HG03103 (cell line): ENCODE measurements at regions not wholly inside any gene's neighbourhood (a gene's known extent, or its start where the extent isn't known, plus 50 kb on each side); places are given as distances from the start of the nearest gene placed in this dataset.

ENCODE experiments used
- ATAC-seq: cut with Tn5 transposase; IDR thresholded peaks from one replicate; pipeline ENCODE4 v1.9.1; 2021; ENCODE audit warnings: low read depth; ENCODE audit not compliant: unreplicated experiment

DNA sequence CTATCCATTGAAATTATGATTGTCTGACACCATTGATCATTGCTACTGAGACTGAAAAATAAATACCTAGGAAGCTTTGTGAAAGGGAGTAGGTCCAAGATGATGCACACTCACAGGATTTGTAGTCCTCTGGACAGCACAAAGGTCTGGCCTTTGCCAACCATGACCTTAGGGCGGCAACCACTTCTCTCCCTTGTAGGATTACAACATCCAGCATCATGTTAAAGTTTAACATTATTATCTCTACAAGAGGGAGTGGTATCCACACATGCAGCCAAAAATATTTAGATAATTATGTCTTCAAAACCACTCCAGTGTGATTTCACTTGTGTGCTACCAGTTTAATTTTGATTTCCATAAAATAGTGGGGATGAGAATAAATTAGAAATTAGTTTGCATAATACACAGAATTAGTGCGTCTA is 51.1 kb upstream of the NHSL1 start:
- ATAC-seq, result no peak

GRCh38 chr6:138554146-138554545 is 54.9 kb upstream of the NHSL1 start:
- ATAC-seq, result no peak

DNA sequence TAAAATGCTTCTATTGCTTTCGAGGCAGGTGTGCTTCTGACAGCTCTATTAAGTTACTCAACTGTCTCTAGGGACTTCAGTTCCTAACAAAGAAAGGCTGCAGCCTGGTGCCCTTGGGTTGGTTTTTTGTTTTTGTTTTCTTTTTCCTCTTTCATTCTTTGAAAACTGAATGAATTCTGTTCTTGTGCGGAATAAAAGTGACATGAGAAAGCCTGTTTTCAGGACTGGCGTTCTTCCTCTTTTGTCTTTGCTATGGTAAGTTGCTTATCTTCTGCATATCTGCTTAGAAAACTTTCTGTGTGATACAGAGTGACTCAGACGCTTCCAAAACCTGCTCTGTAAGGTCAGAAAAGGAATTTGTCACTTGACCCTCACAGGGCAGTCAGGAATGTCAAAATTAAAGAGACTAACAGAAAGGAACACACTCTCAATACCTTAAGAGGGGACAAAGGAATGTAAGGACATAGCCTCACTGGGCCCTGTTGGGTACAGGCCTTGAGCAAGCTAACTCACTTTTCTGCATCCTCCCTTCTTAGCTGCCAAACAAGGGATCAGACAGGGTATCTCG is 56.2 kb upstream of the NHSL1 start:
- ATAC-seq, result no peak

DNA sequence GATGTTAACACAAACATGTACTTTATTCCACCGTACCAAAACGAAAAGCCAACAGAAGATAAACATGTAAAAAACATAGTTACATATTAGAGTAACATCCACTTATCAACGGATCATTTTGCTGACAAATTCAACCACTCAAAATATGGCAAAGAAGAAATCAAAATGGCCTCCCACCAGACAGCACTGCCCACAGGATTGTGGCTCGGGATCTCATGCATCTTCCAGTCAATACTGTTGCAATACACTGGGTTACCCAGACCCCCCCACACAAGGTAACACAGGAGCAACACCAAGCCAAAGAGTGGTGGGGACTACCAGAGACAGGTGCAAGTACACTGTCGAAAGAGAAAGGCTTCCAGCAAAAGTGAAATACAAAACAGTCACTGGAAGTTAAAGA is 57.9 kb upstream of the NHSL1 start:
- ATAC-seq, result no peak

GRCh38 chr6:138559143-138559542 is 59.8 kb upstream of the NHSL1 start:
- ATAC-seq, result no peak

DNA sequence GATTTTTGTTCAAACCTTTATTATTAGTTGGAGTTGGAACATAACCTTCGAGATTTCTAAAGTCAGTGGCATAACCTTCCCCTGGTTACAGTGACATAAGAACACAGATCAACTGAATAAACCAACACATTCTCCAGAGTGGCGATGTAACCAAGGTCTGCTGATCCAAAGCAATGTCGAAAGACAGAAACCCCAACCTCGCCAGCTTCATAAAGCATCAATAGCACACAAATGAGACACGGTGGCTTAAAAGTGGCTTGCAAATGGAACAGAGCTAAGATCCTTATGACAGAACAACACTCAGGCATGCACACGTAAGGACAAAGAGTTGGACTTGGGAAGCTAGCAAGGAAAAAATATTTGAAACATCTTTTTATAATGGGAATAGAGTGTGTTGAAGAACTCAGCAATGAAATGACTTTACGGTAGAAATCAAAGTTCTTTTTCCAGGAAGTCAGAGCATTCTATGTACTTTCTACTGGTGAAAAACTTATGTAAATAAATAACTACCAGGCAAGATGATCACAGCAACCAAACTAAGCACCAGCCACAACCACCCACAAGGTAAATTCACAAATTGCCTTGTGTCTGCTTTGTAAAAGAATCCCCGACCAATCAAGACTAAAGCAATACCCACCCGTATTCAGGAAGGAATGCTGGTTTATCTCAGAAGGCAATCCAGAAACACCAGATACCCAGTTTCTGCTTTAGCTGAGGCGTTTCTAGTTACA is 61.0 kb upstream of the NHSL1 start:
- no peak for ATAC-seq

DNA sequence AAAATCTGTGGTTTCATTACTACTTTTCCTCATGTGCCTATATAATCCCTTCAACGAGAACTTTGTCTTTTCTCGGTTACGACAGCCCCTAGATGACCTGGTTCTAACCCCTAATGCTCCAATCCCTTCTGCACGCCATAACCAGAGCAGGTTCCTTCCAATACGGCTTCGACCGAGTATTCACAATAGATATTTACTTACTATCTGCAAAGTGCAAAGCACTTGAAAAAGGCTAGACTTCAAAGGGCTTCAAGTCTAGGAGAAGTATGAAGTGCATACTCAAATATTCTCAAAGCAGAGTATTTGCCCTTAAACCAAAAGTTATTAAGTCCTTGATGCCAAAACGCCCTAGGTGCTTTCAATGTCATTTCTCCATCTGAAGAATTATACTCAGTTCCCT is 63.4 kb upstream of the NHSL1 start:
- no peak for ATAC-seq

- no peak for ATAC-seq
Measured at GRCh38 chr6:138563231-138563630, 63.9 kb upstream of the NHSL1 start.

DNA sequence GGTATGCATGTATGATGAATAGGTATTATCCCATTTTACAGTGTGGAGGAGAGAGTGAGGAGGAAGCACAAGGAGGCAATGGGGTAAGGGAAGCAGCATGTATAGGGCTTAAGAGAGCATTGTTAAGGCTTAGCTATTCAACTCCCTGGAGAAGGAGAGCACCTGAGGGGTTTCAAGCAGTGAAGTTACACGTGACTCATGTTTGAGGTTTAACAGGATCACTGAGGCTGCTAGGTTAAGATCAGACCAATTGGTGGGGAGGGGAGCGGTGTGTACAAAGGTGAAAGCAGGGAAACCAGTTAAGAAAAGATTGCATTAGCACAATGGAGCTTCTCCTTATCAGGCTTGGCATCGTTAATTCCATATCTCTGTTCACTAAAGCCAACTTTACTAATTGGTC is 64.4 kb upstream of the NHSL1 start:
- no peak for ATAC-seq

DNA sequence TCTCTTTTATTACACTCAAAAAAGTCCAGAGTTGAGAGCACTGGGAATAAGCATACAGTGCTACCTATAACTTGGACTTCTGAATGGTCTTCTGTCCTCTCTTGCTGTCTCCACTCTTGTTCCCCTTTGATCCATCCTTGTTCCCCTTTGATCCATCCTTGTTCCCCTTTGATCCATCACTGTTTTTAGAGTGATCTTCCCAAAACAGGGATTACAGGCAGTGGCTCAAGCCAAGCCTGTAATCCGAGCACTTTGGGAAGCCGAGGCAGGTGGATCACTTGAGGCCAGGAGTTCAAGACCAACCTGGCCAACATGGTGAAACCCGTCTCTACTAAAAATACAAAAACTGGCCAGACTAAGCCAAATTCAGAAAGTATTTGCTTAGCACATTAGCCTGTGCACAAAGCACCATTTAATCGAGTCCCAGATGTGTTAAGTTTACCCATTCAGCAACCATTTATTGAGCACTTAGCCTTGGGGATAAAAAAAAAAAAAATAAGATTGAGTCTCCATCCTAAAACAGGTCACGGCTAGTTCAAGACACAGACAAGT is 65.0 kb upstream of the NHSL1 start:
- no peak for ATAC-seq

- no peak for ATAC-seq
Measured at GRCh38 chr6:138567052-138567451, 67.8 kb upstream of the NHSL1 start.

DNA sequence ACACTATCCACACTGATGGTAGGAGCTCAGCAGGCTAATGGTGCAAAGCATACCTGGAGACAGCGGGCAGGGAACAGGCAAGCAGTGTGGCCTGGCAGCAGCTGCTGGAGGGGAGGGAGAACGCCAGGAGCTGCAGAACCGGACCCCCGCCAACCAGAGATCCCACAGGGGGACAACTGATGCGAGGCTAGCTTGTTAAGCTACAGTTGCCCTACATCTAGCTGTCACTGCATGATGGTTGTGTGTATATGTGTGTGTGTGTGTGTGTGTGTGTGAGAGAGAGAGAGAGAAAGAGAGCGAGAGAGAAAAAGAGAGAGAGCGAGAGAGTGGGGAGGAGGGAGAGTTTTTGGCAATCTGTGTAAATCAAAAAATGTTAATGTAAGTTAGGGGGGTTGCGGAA is 69.7 kb upstream of the NHSL1 start:
- ATAC-seq, result no peak

- ATAC-seq, result no peak
Measured at GRCh38 chr6:138569554-138569953, 70.3 kb upstream of the NHSL1 start.

DNA sequence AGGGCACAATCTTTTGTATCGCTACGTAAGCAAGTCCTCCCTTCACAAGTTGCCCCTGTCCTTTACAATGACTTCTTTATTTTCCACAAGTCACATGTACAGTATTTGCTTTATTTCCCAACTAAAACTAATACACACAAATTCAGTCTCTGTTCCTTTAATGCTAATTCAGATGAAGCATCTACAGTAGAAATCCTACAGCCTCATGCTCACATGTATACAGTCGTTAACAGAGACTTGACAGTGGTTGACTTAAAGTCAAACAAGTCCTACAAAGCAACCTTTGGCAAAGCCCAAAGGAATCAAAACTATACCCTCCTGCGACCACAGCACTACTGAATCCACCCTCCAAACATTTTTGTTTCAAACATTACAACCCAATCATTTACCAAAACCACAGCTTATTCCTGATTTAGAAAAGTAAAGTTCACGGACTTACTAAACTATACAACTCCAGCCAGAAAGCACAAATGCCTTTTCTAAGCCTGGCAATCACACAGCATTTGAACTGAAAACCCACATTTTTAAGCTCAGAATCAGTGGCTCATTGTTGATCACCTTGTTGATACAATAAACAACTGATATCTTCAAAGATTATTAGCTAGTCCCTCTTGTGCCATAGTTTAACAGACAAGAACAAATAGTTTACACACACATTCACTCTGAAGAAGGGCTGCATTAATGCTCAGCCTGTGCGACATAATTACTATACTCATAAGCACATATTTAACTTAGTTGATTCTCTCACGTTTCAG is 70.9 kb upstream of the NHSL1 start:
- no peak for ATAC-seq

DNA sequence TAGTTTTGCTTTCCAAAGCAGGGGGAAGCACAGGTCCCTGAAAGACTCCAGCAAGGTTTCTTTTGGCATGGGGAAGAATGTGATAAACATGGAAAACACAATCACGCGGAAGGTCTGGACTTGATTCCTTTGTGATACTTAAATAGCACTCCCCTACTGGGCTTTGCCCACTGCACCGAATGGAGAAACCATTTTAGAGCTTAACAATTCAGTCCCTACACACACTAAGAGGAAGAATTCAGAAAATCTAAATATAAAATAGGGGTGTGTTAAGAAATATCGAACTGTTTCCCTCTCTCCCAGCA is 71.4 kb upstream of the NHSL1 start:
- no peak for ATAC-seq

GRCh38 chr6:138571181-138571580 is 71.9 kb upstream of the NHSL1 start:
- ATAC-seq, result no peak

- no peak for ATAC-seq
Measured at GRCh38 chr6:138571585-138572166, 72.4 kb upstream of the NHSL1 start.

GRCh38 chr6:138572167-138572875 is 73.0 kb upstream of the NHSL1 start:
- ATAC-seq, result no peak

GRCh38 chr6:138572885-138573284 is 73.6 kb upstream of the NHSL1 start:
- no peak for ATAC-seq

DNA sequence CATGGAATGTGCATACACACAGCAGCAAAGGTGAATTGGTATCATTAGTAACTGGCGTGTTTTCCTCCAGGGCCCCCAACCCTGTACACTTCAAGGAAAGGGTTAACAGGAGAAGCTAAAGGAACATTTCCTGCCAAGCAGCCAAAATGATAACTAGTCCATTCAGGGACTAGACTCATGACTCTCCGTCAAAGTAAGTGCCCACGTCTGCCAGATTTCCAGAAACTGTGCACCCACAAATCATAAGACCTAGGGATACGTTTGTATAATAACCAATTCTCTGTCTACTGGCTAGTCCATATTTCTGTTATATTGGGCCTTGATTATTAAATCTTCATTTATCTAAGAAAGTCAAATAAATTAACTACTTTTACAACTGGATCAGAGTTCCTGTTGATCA is 76.0 kb upstream of the NHSL1 start:
- no peak for ATAC-seq

- ATAC-seq, result no peak
Measured at GRCh38 chr6:138576313-138576712, 77.0 kb upstream of the NHSL1 start.
